ENCODE measurements at regions not wholly inside any gene's neighbourhood (a gene's known extent, or its start where the extent isn't known, plus 50 kb on each side); places are given as distances from the start of the nearest gene placed in this dataset.
A peak's percentile ranks its signal among the peaks of the same experiment; 100 is the strongest.

DNA sequence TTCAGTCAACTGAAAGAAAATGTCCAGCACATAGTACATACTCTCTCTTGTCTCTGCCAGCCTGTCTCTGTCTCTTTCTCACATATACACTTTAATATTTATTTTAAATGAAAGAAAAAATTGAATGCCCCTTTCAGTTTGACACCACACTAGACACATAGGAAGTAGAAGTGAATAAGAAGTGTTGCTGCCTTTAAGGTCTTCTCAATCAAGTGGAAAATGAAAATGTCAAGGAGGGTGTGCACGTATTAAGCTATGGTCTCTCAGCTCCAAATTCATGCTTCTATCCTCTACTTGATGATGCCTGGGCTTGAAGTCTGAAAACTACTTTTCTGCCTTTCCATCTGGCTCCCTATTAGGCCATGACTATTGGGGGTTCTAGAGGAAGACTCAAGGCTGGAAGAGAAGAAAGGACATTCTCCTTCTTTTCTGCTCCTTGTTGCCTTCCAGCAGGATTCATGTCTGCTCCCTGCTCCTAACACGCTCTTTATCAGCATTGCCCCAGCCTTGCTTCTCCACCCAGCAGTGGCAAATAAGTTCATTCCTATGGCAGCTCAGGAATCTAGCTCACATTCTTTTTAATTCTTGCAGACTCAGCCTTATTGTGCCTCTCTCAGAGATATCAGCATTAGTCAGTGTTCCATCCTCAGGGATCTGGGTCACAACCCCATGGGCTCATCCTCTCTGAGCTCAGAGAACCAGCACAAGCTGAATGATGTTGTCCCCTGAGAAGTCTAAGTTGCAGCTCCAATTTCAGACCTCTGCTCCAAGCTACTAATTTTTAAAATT, 609.1 kb upstream of the GRM7 start:
- Histone ChIP-seq H3K9me3 (peaks cover 0 to 8% (median 0%) of the 10 kb centered on the region in 8 donors), H3K27me3 (replicated peaks in 1 of 7) (no peaks in the 10 kb centered on the region), H3K4me1 (peaks cover 0 to 25% (median 2%) of the 10 kb centered on the region in 6 donors), H3K36me3 (no peaks in the 10 kb centered on the region), H3K4me3 (no peak overlapping the region), H3K27ac (peak overlapping the region in 1 of 8 donors; percentile 51)
- no peak for TF ChIP-seq POLR2AphosphoS5 (IDR thresholded peaks at IDR 0.05)
- no peak for TF ChIP-seq POLR2A (IDR thresholded peaks at IDR 0.05)
- TF ChIP-seq, protein P1, sequence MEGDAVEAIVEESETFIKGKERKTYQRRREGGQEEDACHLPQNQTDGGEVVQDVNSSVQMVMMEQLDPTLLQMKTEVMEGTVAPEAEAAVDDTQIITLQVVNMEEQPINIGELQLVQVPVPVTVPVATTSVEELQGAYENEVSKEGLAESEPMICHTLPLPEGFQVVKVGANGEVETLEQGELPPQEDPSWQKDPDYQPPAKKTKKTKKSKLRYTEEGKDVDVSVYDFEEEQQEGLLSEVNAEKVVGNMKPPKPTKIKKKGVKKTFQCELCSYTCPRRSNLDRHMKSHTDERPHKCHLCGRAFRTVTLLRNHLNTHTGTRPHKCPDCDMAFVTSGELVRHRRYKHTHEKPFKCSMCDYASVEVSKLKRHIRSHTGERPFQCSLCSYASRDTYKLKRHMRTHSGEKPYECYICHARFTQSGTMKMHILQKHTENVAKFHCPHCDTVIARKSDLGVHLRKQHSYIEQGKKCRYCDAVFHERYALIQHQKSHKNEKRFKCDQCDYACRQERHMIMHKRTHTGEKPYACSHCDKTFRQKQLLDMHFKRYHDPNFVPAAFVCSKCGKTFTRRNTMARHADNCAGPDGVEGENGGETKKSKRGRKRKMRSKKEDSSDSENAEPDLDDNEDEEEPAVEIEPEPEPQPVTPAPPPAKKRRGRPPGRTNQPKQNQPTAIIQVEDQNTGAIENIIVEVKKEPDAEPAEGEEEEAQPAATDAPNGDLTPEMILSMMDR (IDR thresholded peaks at IDR 0.05 in 8 of 11, conservative IDR thresholded peaks at IDR 0.05 in 3 of 11): no peak
- intact Hi-C loops (cut with DNase I; ENCODE audit: low total_unique reads): no loop called here
- WGBS, 5 donors: 60 to 76% (median 74%) methylated on average over 2 of the region's 2 CpGs
- no peak for DNase-seq

DNA sequence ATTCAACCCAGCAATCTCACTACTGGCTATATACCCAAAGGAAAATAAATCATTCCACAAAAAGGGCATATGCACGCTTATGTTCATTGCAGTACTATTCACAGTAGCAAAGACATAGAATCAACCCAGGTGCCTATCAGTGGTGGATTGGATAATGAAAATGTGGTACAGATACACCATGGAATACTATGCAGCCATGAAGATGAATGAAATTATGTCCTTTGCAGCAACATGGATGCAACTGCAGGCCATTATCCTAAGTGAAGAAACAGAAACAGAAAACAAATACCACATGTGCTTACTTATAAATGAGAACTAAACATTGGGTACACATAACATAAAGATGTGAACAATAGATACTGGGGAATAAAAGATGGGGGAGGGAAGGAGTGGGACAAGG, 606.4 kb upstream of the GRM7 start:
- peaks cover 0 to 21% (median under 1%) of the 10 kb centered on the region in 6 donors for H3K4me1 ChIP-seq
- peaks cover 0 to 8% (median 0%) of the 10 kb centered on the region in 8 donors for H3K9me3 ChIP-seq
- no peak for TF ChIP-seq POLR2AphosphoS5 (IDR thresholded peaks at IDR 0.05)
- no peak for TF ChIP-seq POLR2A (IDR thresholded peaks at IDR 0.05)
- TF ChIP-seq, protein P1 (IDR thresholded peaks at IDR 0.05 in 8 of 11, conservative IDR thresholded peaks at IDR 0.05 in 3 of 11): no peak
- no peak overlapping the region for H3K27ac ChIP-seq
- no peak overlapping the region for H3K4me3 ChIP-seq
- intact Hi-C loops (cut with DNase I; ENCODE audit: low total_unique reads): no loop called here
- WGBS, 5 donors: 90 to 100% (median 91%) methylated on average over 1 of the region's 1 CpG
- no peaks in the 10 kb centered on the region for H3K27me3 ChIP-seq (replicated peaks in 1 of 7)
- DNase-seq: no peak
- no peaks in the 10 kb centered on the region for H3K36me3 ChIP-seq

DNA sequence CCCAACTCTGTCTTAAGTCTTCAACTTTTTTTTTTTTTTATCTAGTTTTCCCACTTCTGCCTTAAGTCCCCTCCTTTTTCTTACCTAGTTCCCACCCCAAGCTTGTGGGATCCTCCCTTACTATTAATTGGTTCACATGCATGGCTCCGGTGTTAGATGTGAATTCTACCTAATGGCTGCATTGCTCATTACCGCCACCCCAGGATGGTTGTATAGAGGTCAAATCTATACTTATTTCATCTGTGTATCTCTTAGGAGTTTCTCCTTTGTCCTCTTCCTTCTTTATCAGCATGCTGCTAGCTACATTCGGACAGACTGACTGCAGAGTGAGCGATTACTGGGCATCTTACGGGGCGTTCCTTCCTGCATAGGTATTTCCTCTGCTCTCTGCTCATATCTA, 605.7 kb upstream of the GRM7 start:
- Histone ChIP-seq H3K4me1 (peaks cover 0 to 19% (median 0%) of the 10 kb centered on the region in 6 donors), H3K27ac (no peak overlapping the region), H3K4me3 (no peak overlapping the region), H3K36me3 (no peaks in the 10 kb centered on the region), H3K9me3 (peaks cover 0 to 8% (median 0%) of the 10 kb centered on the region in 8 donors), H3K27me3 (replicated peaks in 1 of 7) (no peaks in the 10 kb centered on the region)
- no peak for DNase-seq
- WGBS, 5 donors: 88 to 97% (median 95%) methylated on average over 6 of the region's 6 CpGs
- intact Hi-C loops (cut with DNase I; ENCODE audit: low total_unique reads): no loop called here
- TF ChIP-seq, protein P1 (IDR thresholded peaks at IDR 0.05 in 8 of 11, conservative IDR thresholded peaks at IDR 0.05 in 3 of 11): no peak
- TF ChIP-seq POLR2AphosphoS5 (IDR thresholded peaks at IDR 0.05) (no peak), POLR2A (IDR thresholded peaks at IDR 0.05) (no peak)

DNA sequence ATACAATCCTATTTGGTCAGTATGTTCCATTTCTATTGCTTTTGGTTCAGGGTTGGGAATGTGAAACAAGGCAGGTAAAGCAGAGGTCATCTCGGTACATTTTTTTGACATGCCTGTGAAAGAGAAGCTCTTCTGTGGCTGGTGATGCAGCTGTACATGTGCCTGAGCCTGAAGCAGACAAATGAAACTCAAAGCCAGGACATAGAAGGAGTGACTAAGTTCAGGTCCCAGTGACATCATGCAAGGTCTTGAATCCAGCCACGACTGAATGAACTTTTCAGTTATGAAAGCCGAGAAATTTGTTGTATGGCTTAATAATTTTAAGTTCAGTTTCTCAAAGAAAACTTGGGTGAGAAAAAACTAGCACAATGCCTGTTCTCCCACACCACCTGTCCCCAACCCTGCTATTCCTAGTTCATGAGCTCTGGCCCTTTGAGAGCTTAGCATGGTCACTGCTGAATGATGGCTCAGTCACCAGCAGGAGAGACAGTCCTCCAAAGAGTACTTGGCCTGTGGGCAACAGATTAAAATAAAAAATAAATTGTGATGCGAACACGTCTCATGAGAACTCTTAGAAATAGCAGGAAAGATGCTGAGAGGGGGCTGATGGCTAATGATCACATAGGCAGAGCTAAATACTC, 600.2 kb upstream of the GRM7 start:
- Histone ChIP-seq H3K4me3 (no peak overlapping the region), H3K27me3 (replicated peaks in 1 of 7) (no peaks in the 10 kb centered on the region), H3K4me1 (no peaks in the 10 kb centered on the region), H3K27ac (no peak overlapping the region), H3K9me3 (no peaks in the 10 kb centered on the region), H3K36me3 (no peaks in the 10 kb centered on the region)
- 79 to 91% (median 80%) methylated on average over 5 of the region's 5 CpGs for WGBS, 5 donors
- DNase-seq: no peak
- intact Hi-C loops (cut with DNase I; ENCODE audit: low total_unique reads): no loop called here
- no peak for TF ChIP-seq POLR2A (IDR thresholded peaks at IDR 0.05)
- no peak for TF ChIP-seq POLR2AphosphoS5 (IDR thresholded peaks at IDR 0.05)
- TF ChIP-seq, protein P1 (IDR thresholded peaks at IDR 0.05 in 8 of 11, conservative IDR thresholded peaks at IDR 0.05 in 3 of 11): no peak

Data from spleen (tissue), 11 donors.